Left ventricle myocardium inferior (tissue), 1 donor: ENCODE measurements at regions not wholly inside any gene's neighbourhood (a gene's known extent, or its start where the extent isn't known, plus 50 kb on each side); places are given as distances from the start of the nearest gene placed in this dataset.

ENCODE experiments used
- DNase-seq: peaks from one replicate; pipeline ENCODE4 v3.0.0-alpha.2; 2020
- H3K27ac ChIP-seq: fragments of 200-600 bp; replicated peaks from 2 replicates; pipeline ENCODE4 v1.8.0; 2021
- H3K27me3 ChIP-seq: fragments of 200-600 bp; 2 replicates; pipeline ENCODE4 v1.8.0; 2021; ENCODE audit warnings: low read depth
- H3K36me3 ChIP-seq: fragments of 200-600 bp; 2 replicates; pipeline ENCODE4 v1.8.0; 2021
- H3K4me1 ChIP-seq: fragments of 200-600 bp; 2 replicates; pipeline ENCODE4 v1.8.0; 2021
- H3K4me3 ChIP-seq: fragments of 200-600 bp; 2 replicates; pipeline ENCODE4 v1.8.0; 2021; ENCODE audit warnings: mild to moderate bottlenecking, moderate library complexity
- H3K9me3 ChIP-seq: fragments of 200-600 bp; replicated peaks from 2 replicates; pipeline ENCODE4 v1.8.0; 2021
- intact Hi-C: fragments of 100-400 bp; cut with micrococcal nuclease; formaldehyde crosslinking; loops from one replicate; pipeline ENCODE4 v1.11.0; 2022
- TF ChIP-seq, protein P1 (sequence below): fragments of 200-600 bp; IDR thresholded peaks from 2 replicates; pipeline ENCODE4 v1.8.0; 2021; ENCODE audit warnings: antibody characterized with exemption, mild to moderate bottlenecking, borderline replicate concordance
- donor health status: DM: no; HTN: yes; CAD: no; lungs with severe emphysema.

DNA sequence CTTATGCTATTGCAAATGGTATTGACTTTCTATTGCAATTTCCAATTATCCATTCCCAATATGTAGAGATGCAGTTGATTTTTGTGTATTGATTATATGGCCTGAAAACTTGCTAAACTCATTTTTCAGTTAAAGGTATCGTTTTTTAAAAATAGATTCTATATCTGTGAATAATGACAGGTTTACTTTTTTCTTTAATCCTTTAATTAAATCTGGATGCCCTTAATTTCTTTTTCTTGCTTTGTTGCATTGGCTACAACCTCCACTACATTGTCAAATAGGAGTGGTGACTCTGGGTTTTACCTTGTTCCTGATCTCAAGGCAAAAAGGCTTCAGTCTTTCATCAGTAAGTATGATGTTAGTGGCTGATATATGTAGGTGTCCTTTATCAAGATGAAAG, 522.4 kb downstream of the MATN1 start:
- peaks cover 69% of the 10 kb centered on the region for H3K27me3 ChIP-seq
- H3K9me3 ChIP-seq: peaks cover 16% of the 10 kb centered on the region
- TF ChIP-seq, protein P1, sequence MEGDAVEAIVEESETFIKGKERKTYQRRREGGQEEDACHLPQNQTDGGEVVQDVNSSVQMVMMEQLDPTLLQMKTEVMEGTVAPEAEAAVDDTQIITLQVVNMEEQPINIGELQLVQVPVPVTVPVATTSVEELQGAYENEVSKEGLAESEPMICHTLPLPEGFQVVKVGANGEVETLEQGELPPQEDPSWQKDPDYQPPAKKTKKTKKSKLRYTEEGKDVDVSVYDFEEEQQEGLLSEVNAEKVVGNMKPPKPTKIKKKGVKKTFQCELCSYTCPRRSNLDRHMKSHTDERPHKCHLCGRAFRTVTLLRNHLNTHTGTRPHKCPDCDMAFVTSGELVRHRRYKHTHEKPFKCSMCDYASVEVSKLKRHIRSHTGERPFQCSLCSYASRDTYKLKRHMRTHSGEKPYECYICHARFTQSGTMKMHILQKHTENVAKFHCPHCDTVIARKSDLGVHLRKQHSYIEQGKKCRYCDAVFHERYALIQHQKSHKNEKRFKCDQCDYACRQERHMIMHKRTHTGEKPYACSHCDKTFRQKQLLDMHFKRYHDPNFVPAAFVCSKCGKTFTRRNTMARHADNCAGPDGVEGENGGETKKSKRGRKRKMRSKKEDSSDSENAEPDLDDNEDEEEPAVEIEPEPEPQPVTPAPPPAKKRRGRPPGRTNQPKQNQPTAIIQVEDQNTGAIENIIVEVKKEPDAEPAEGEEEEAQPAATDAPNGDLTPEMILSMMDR: no peak
- no peaks in the 10 kb centered on the region for H3K4me1 ChIP-seq
- intact Hi-C loops: no loop called here
- no peak overlapping the region for H3K27ac ChIP-seq
- DNase-seq: no peak
- no peak overlapping the region for H3K4me3 ChIP-seq
- no peaks in the 10 kb centered on the region for H3K36me3 ChIP-seq

GRCh38 chr1:30200161-30200560, 523.2 kb downstream of the MATN1 start:
- Histone ChIP-seq H3K9me3 (peaks cover 16% of the 10 kb centered on the region), H3K36me3 (no peaks in the 10 kb centered on the region), H3K4me1 (no peaks in the 10 kb centered on the region), H3K27ac (no peak overlapping the region), H3K4me3 (no peak overlapping the region), H3K27me3 (peaks cover 70% of the 10 kb centered on the region)
- DNase-seq: no peak
- intact Hi-C loops: no loop called here
- TF ChIP-seq, protein P1: no peak

- TF ChIP-seq, protein P1: no peak
- Histone ChIP-seq H3K27ac (no peak overlapping the region), H3K4me1 (no peaks in the 10 kb centered on the region), H3K36me3 (no peaks in the 10 kb centered on the region), H3K27me3 (peaks cover 73% of the 10 kb centered on the region), H3K9me3 (peaks cover 16% of the 10 kb centered on the region), H3K4me3 (no peak overlapping the region)
- DNase-seq: no peak
- intact Hi-C loops: no loop called here
Measured at GRCh38 chr1:30199563-30199962, 523.8 kb downstream of the MATN1 start.

- DNase-seq: no peak
- Histone ChIP-seq H3K9me3 (peaks cover 16% of the 10 kb centered on the region), H3K27ac (no peak overlapping the region), H3K4me1 (no peaks in the 10 kb centered on the region), H3K36me3 (no peaks in the 10 kb centered on the region), H3K4me3 (no peak overlapping the region), H3K27me3 (peaks cover 68% of the 10 kb centered on the region)
- intact Hi-C loops: no loop called here
- TF ChIP-seq, protein P1: no peak
Measured at GRCh38 chr1:30198795-30199403, 524.5 kb downstream of the MATN1 start.

GRCh38 chr1:30198451-30198760, 525.0 kb downstream of the MATN1 start:
- peaks cover 63% of the 10 kb centered on the region for H3K27me3 ChIP-seq
- intact Hi-C loops: no loop called here
- no peaks in the 10 kb centered on the region for H3K36me3 ChIP-seq
- TF ChIP-seq, protein P1: no peak
- DNase-seq: no peak
- H3K27ac ChIP-seq: no peak overlapping the region
- H3K9me3 ChIP-seq: peaks cover 16% of the 10 kb centered on the region
- no peak overlapping the region for H3K4me3 ChIP-seq
- H3K4me1 ChIP-seq: no peaks in the 10 kb centered on the region
